Sigmoid colon (tissue), 4 donors: ENCODE measurements at regions not wholly inside any gene's neighbourhood (a gene's known extent, or its start where the extent isn't known, plus 50 kb on each side); places are given as distances from the start of the nearest gene placed in this dataset.

Source experiments
- EP300 ChIP-seq, 4 donors: sonication (generic); formaldehyde crosslinking; IDR thresholded peaks; one replicate each; pipeline ENCODE4 v1.6.1; 2017; ENCODE audit warnings: antibody characterized with exemption in 4 of 4
- POLR2A ChIP-seq, 2 donors: fragments of 450-650 bp; IDR thresholded peaks; one replicate each; pipeline ENCODE4 v1.6.1; 2016; ENCODE audit warnings: antibody characterized with exemption in 2 of 2, mild to moderate bottlenecking in 2 of 2, moderate library complexity in 2 of 2
- TF ChIP-seq, protein P1 (sequence below), 4 experiments: fragments of 450-650 bp in 3 of 4; fragments of 200-600 bp in 1 of 4; IDR thresholded peaks; one replicate each; pipeline ENCODE4 v1.5.1; 2016 to 2019; ENCODE audit warnings: antibody characterized with exemption in 4 of 4, mild to moderate bottlenecking in 3 of 4, moderate library complexity in 2 of 4

DNA sequence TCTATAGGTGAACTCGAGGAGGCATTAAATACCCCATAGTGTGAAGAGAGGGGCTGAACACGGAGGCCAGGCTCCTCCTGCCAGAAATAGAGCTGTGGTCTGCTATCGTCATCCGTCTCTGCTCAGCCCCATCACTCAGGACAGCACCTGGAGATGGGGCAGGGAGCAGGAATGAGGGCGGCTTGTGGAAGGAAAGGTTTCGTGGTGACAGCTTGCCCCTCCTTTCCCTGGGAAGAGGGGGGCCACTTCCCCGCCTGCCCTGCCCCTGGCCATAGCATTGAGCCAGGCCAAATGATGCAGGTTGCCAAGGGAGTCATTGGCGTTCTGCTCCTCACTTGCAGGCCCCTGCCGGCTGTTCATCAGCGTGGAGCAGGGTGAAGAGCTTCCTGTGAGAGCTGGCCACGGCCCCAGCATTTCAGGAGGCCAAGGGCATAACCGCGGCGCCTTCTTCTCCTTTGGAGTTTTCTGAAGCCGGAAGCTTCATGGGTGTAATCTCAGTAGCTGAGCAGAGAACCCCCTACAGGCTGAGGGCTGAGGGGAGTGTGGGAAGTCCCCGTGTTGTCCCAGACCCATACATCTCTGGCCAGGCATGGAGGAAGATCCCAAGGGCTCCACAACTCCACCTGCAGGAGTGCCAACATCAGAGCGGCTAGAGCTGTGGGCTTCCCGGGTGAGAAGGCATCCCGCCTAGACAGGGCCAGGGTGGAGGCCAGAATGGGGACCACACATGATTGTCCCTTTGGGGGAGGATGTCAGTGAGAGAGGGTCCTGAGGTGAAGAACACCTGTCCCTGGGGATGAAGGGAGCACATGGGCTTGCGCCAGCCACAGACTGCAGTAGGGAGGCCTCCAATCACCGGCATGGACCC is 112.5 kb upstream of the GLI2 start:
- TF ChIP-seq, protein P1, sequence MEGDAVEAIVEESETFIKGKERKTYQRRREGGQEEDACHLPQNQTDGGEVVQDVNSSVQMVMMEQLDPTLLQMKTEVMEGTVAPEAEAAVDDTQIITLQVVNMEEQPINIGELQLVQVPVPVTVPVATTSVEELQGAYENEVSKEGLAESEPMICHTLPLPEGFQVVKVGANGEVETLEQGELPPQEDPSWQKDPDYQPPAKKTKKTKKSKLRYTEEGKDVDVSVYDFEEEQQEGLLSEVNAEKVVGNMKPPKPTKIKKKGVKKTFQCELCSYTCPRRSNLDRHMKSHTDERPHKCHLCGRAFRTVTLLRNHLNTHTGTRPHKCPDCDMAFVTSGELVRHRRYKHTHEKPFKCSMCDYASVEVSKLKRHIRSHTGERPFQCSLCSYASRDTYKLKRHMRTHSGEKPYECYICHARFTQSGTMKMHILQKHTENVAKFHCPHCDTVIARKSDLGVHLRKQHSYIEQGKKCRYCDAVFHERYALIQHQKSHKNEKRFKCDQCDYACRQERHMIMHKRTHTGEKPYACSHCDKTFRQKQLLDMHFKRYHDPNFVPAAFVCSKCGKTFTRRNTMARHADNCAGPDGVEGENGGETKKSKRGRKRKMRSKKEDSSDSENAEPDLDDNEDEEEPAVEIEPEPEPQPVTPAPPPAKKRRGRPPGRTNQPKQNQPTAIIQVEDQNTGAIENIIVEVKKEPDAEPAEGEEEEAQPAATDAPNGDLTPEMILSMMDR (IDR thresholded peaks at IDR 0.05), result no peak
- TF ChIP-seq POLR2A (IDR thresholded peaks at IDR 0.05), result no peak
- no peak for TF ChIP-seq EP300 (IDR thresholded peaks at IDR 0.05)
